ENCODE measurements at regions not wholly inside any gene's neighbourhood (a gene's known extent, or its start where the extent isn't known, plus 50 kb on each side); places are given as distances from the start of the nearest gene placed in this dataset.

- no peak for DNase-seq (ENCODE audit: low spot score)
These were observed 107.5 kb downstream of the CYSLTR2 start for GRCh38 chr13:48761256-48761655.

- DNase-seq (ENCODE audit: low spot score): peak; percentile 79
These were observed 115.5 kb downstream of the CYSLTR2 start for GRCh38 chr13:48769107-48769704.

GRCh38 chr13:48770372-48770771 is 116.6 kb downstream of the CYSLTR2 start:
- no peak for DNase-seq (ENCODE audit: low spot score)

- DNase-seq (ENCODE audit: low spot score): no peak
These were observed 119.2 kb downstream of the CYSLTR2 start for GRCh38 chr13:48772908-48773307.

GRCh38 chr13:48773531-48774275 is 120.0 kb downstream of the CYSLTR2 start:
- no peak for DNase-seq (ENCODE audit: low spot score)

GRCh38 chr13:48775285-48775684 is 121.6 kb downstream of the CYSLTR2 start:
- DNase-seq (ENCODE audit: low spot score): no peak

- DNase-seq (ENCODE audit: low spot score): no peak
These were observed 122.1 kb downstream of the CYSLTR2 start for GRCh38 chr13:48775804-48776203.

- no peak for DNase-seq (ENCODE audit: low spot score)
These were observed 122.7 kb downstream of the CYSLTR2 start for GRCh38 chr13:48776401-48776800.

GRCh38 chr13:48778610-48779009 is 124.9 kb downstream of the CYSLTR2 start:
- DNase-seq (ENCODE audit: low spot score): no peak

- DNase-seq (ENCODE audit: low spot score): no peak
These were observed 127.1 kb downstream of the CYSLTR2 start for GRCh38 chr13:48780713-48781341.

GRCh38 chr13:48782429-48782840 is 128.7 kb downstream of the CYSLTR2 start:
- no peak for DNase-seq (ENCODE audit: low spot score)

- no peak for DNase-seq (ENCODE audit: low spot score)
These were observed 129.5 kb downstream of the CYSLTR2 start for GRCh38 chr13:48783181-48783630.

GRCh38 chr13:48783695-48784230 is 130.0 kb downstream of the CYSLTR2 start:
- no peak for DNase-seq (ENCODE audit: low spot score)

GRCh38 chr13:48784916-48785548 is 131.3 kb downstream of the CYSLTR2 start:
- DNase-seq (ENCODE audit: low spot score): no peak

GRCh38 chr13:48790199-48790598 is 136.5 kb downstream of the CYSLTR2 start:
- DNase-seq (ENCODE audit: low spot score): no peak

- peak; percentile 7 for DNase-seq (ENCODE audit: low spot score)
These were observed 137.2 kb downstream of the CYSLTR2 start for GRCh38 chr13:48790966-48791365.

- DNase-seq (ENCODE audit: low spot score): no peak
These were observed 143.4 kb downstream of the CYSLTR2 start for GRCh38 chr13:48797127-48797526.

GRCh38 chr13:48797761-48798160 is 144.0 kb downstream of the CYSLTR2 start:
- no peak for DNase-seq (ENCODE audit: low spot score)

GRCh38 chr13:48798180-48798579 is 144.5 kb downstream of the CYSLTR2 start:
- no peak for DNase-seq (ENCODE audit: low spot score)

- no peak for DNase-seq (ENCODE audit: low spot score)
These were observed 147.5 kb downstream of the CYSLTR2 start for GRCh38 chr13:48801255-48801654.

- DNase-seq (ENCODE audit: low spot score): no peak
These were observed 151.3 kb downstream of the CYSLTR2 start for GRCh38 chr13:48804821-48805601.

- no peak for DNase-seq (ENCODE audit: low spot score)
These were observed 152.8 kb downstream of the CYSLTR2 start for GRCh38 chr13:48806522-48806921.
